SK-N-SH (cell line): ENCODE measurements at regions not wholly inside any gene's neighbourhood (a gene's known extent, or its start where the extent isn't known, plus 50 kb on each side); places are given as distances from the start of the nearest gene placed in this dataset.

Source experiments
- CTCF ChIA-PET: fragments of 300-600, 350-600 bp; formaldehyde crosslinking; extraction: SDS; loops from one replicate; lab custom pipeline; 2021; lab: Yijun Ruan, JAX
- POLR2A ChIA-PET: fragments of 350-600 bp; sonication (Branson Sonifier 250); formaldehyde crosslinking; extraction: SDS; loops from one replicate; lab custom pipeline; 2020; ENCODE audit warnings: antibody characterized with exemption, inconsistent platforms; lab: Yijun Ruan, JAX
- DNase-seq: peaks from one replicate; pipeline ENCODE4 v3.0.0; 2012
- H2AFZ ChIP-seq: fragments of 200-600 bp; sonication (generic); 2 replicates; pipeline ENCODE4 v1.8.1; 2016; ENCODE audit warnings: antibody characterized with exemption, mild to moderate bottlenecking, low read depth
- H3F3A ChIP-seq: fragments of 200-600 bp; sonication (generic); replicated peaks from 2 replicates; pipeline ENCODE3; 2016; ENCODE audit warnings: antibody characterized with exemption, mild to moderate bottlenecking; ENCODE audit not compliant: insufficient read depth
- H3K27ac ChIP-seq, 2 experiments: fragments of 200-500 bp in 1 of 2; fragments of 200-600 bp in 1 of 2; sonication (Bioruptor generic) in 1 of 2; sonication (generic), shearing (Covaris generic) in 1 of 2; 2 replicates each; pipeline versions ENCODE4 v1.5.1 to v1.6.1; 2014 to 2016; ENCODE audit warnings: low read depth in 2 of 2, inconsistent platforms in 1 of 2, low read length in 1 of 2, mild to moderate bottlenecking in 1 of 2, mixed read lengths in 1 of 2
- H3K27me3 ChIP-seq: fragments of 200-600 bp; sonication (generic), shearing (Covaris generic); 2 replicates; pipeline ENCODE4 v1.6.1; 2016; ENCODE audit warnings: mixed run types; ENCODE audit not compliant: insufficient read depth
- H3K36me3 ChIP-seq, 2 experiments: fragments of 200-500 bp in 1 of 2; fragments of 200-600 bp in 1 of 2; sonication (Bioruptor generic) in 1 of 2; sonication (generic) in 1 of 2; replicated peaks in 1 of 2; 2 replicates each; pipeline versions ENCODE3 to v1.5.1; 2014 to 2016; ENCODE audit warnings: low read length in 1 of 2, mild to moderate bottlenecking in 1 of 2; ENCODE audit not compliant: insufficient read depth in 2 of 2, control insufficient read depth in 1 of 2
- H3K4me1 ChIP-seq, 2 experiments: fragments of 200-500 bp in 1 of 2; fragments of 200-600 bp in 1 of 2; sonication (Bioruptor generic) in 1 of 2; sonication (generic), shearing (Covaris generic) in 1 of 2; 2 replicates each; pipeline versions ENCODE4 v1.5.1 to v1.6.1; 2014 to 2016; ENCODE audit warnings: low read depth in 1 of 2, low read length in 1 of 2, mixed run types in 1 of 2; ENCODE audit not compliant: insufficient read depth in 2 of 2, control insufficient read depth in 1 of 2
- H3K4me2 ChIP-seq: fragments of 200-600 bp; sonication (generic), shearing (Covaris generic); 2 replicates; pipeline ENCODE4 v1.6.1; 2017; ENCODE audit warnings: mixed run types
- H3K4me3 ChIP-seq, 2 experiments: fragments of 200-500 bp in 1 of 2; fragments of 200-600 bp in 1 of 2; sonication (Bioruptor generic) in 1 of 2; sonication (generic), shearing (Covaris generic) in 1 of 2; 2 replicates each; pipeline versions ENCODE4 v1.5.1 to v1.8.1; 2014 to 2016; ENCODE audit warnings: low read depth in 2 of 2, inconsistent platforms in 1 of 2, low read length in 1 of 2, mild to moderate bottlenecking in 1 of 2, mixed read lengths in 1 of 2, moderate library complexity in 1 of 2
- H3K79me2 ChIP-seq: fragments of 200-600 bp; sonication (generic); 2 replicates; pipeline ENCODE4 v1.8.1; 2017; ENCODE audit warnings: mild to moderate bottlenecking; ENCODE audit not compliant: insufficient read depth
- H3K9ac ChIP-seq: fragments of 200-600 bp; sonication (generic); 2 replicates; pipeline ENCODE4 v1.6.1; 2017; ENCODE audit warnings: mixed run types
- H3K9me2 ChIP-seq: fragments of 200-600 bp; sonication (generic); 2 replicates; pipeline ENCODE4 v1.6.1; 2017; ENCODE audit warnings: mixed run types
- H3K9me3 ChIP-seq: fragments of 200-600 bp; sonication (generic); 2 replicates; pipeline ENCODE4 v1.6.1; 2017; ENCODE audit warnings: mixed run types, mild to moderate bottlenecking, moderate library complexity
- H4K20me1 ChIP-seq: fragments of 200-600 bp; sonication (generic); 2 replicates; pipeline ENCODE4 v1.6.1; 2017; ENCODE audit warnings: mild to moderate bottlenecking, mixed run types; ENCODE audit not compliant: insufficient read depth
- CHD2 ChIP-seq: fragments of 150-350 bp; IDR thresholded peaks from 2 replicates; pipeline ENCODE4 v1.6.1; 2018; ENCODE audit warnings: low read length; ENCODE audit not compliant: partially characterized antibody
- CTCF ChIP-seq: fragments of 200-600 bp; sonication (generic); IDR thresholded peaks from 2 replicates; pipeline ENCODE4 v1.6.1; 2017; ENCODE audit warnings: antibody characterized with exemption, mild to moderate bottlenecking, moderate library complexity
- ELF1 ChIP-seq: IDR thresholded peaks from 2 replicates; pipeline ENCODE4 v1.4.0; 2012
- EZH2phosphoT487 ChIP-seq: fragments of 200-600 bp; sonication (generic); IDR thresholded peaks from 2 replicates; pipeline ENCODE4 v1.6.1; 2017; ENCODE audit warnings: low read depth, mixed run types, mild to moderate bottlenecking, antibody characterized with exemption, moderate library complexity, borderline replicate concordance
- FOSL2 ChIP-seq: IDR thresholded peaks from 2 replicates; pipeline ENCODE4 v1.4.0; 2012; ENCODE audit warnings: low read depth, mild to moderate bottlenecking, moderate library complexity, borderline replicate concordance
- FOXJ3 ChIP-seq: sonication (generic); formaldehyde crosslinking; IDR thresholded peaks from 2 replicates; pipeline ENCODE4 v1.5.1; 2020; ENCODE audit warnings: mild to moderate bottlenecking, missing genetic modification reagents
- FOXM1 ChIP-seq: IDR thresholded peaks from 2 replicates; pipeline ENCODE4 v1.4.0; 2012; ENCODE audit warnings: low read depth, mild to moderate bottlenecking
- IRF3 ChIP-seq: fragments of 150-350 bp; IDR thresholded peaks from 2 replicates; pipeline ENCODE4 v1.6.1; 2016; ENCODE audit warnings: mild to moderate bottlenecking, low read depth, low read length
- MAX ChIP-seq: IDR thresholded peaks from 2 replicates; pipeline ENCODE4 v1.4.0; 2012; ENCODE audit warnings: low read depth
- NRF1 ChIP-seq: IDR thresholded peaks from 2 replicates; pipeline ENCODE4 v1.6.1; 2012; ENCODE audit warnings: low read depth, mild to moderate bottlenecking, low read length
- PBX3 ChIP-seq: IDR thresholded peaks from 2 replicates; pipeline ENCODE4; 2012
- RAD21 ChIP-seq: IDR thresholded peaks from 2 replicates; pipeline ENCODE4 v1.6.1; 2012; ENCODE audit warnings: mild to moderate bottlenecking, low read length
- RFX5 ChIP-seq: IDR thresholded peaks from 2 replicates; pipeline ENCODE4 v1.6.1; 2012; ENCODE audit warnings: mild to moderate bottlenecking, improper control_type of control experiment, low read length
- SMC3 ChIP-seq: IDR thresholded peaks from 2 replicates; pipeline ENCODE4 v1.6.1; 2012; ENCODE audit warnings: low read depth, low read length, improper control_type of control experiment
- TAF1 ChIP-seq: IDR thresholded peaks from 2 replicates; pipeline ENCODE4 v1.6.1; 2012; ENCODE audit warnings: low read depth, mild to moderate bottlenecking, low read length, moderate library complexity, borderline replicate concordance
- TEAD4 ChIP-seq: IDR thresholded peaks from 2 replicates; pipeline ENCODE4 v1.4.0; 2012; ENCODE audit warnings: mild to moderate bottlenecking, borderline replicate concordance; ENCODE audit not compliant: insufficient read depth
- USF1 ChIP-seq: IDR thresholded peaks from 2 replicates; pipeline ENCODE4 v1.4.0; 2012; ENCODE audit warnings: low read depth, borderline replicate concordance
- USF2 ChIP-seq: fragments of 150-350 bp; IDR thresholded peaks from 2 replicates; pipeline ENCODE4 v1.6.1; 2017; ENCODE audit warnings: antibody characterized with exemption, low read length, low read depth, borderline replicate concordance
- ZBTB33 ChIP-seq: IDR thresholded peaks from 2 replicates; pipeline ENCODE4 v1.4.0; 2012; ENCODE audit warnings: low read depth, borderline replicate concordance
- WGBS: methylation state at CpG from one replicate; pipeline ENCODE4 v1.1.6; 2017; ENCODE audit warnings: low lambda C conversion rate; 5-methylcytosine and 5-hydroxymethylcytosine counted together

GRCh38 chr2:189293164-189293563 is 113.6 kb upstream of the COL5A2 start:
- Histone ChIP-seq H4K20me1 (no peaks in the 10 kb centered on the region), H3K36me3 (peaks cover 0 to 13% of the 10 kb centered on the region in 2 experiments), H3K4me1 (peaks cover 0 to 6% of the 10 kb centered on the region in 2 experiments; a peak in 1 of 4 replicates), H3K27me3 (no peaks in the 10 kb centered on the region), H3F3A (peaks cover 37% of the 10 kb centered on the region), H3K9ac (no peak overlapping the region), H2AFZ (no peak overlapping the region), H3K9me2 (no peaks in the 10 kb centered on the region), H3K4me3 (no peak overlapping the region), H3K79me2 (no peaks in the 10 kb centered on the region; the same call in 1 of the 2 replicates), H3K4me2 (no peak overlapping the region), H3K27ac (no peak overlapping the region), H3K9me3 (peaks cover 5% of the 10 kb centered on the region; the same call in 1 of the 2 replicates)
- ChIA-PET CTCF (interaction anchor here (0.8 kb wide), 1 partner anchor 199 kb away, joined by 4 read pairs; no protein-coding TSS in a partner anchor), POLR2A (no interaction called here)
- TF ChIP-seq RFX5 (no peak), RAD21 (no peak)
- 90% methylated on average over 3 of the region's 3 CpGs for WGBS
- DNase-seq: no peak

- POLR2A ChIA-PET: no interaction called here
- Histone ChIP-seq H3K79me2 (no peaks in the 10 kb centered on the region; the same call in 1 of the 2 replicates), H3K27ac (peak overlapping the region; percentile 75 to 79; a peak in 3 of 4 replicates), H2AFZ (peak overlapping the region; percentile 50; the same call in 1 of the 2 replicates), H3K36me3 (no peaks in the 10 kb centered on the region), H3K9me3 (peaks cover 5% of the 10 kb centered on the region; the same call in 1 of the 2 replicates), H3K4me2 (peak overlapping the region; percentile 34; the same call in 1 of the 2 replicates), H3K4me1 (peaks cover 0 to 13% of the 10 kb centered on the region in 2 experiments; a peak in 1 of 4 replicates), H3K9ac (peak overlapping the region; percentile 29; the same call in 1 of the 2 replicates), H3K27me3 (no peaks in the 10 kb centered on the region), H3K4me3 (no peak overlapping the region), H3F3A (peaks cover 21% of the 10 kb centered on the region), H4K20me1 (no peaks in the 10 kb centered on the region), H3K9me2 (no peaks in the 10 kb centered on the region)
- CTCF ChIA-PET: interaction anchor here (1.9 kb wide), 1 partner anchor 10 kb away, joined by 7 read pairs; no protein-coding TSS in a partner anchor
- DNase-seq: no peak
- no peak for TF ChIP-seq USF1
- no peak for TF ChIP-seq SMC3
- TF ChIP-seq RAD21: no peak
- TF ChIP-seq EZH2phosphoT487: no peak
- no peak for TF ChIP-seq CHD2
- TF ChIP-seq ELF1: no peak
- TF ChIP-seq ZBTB33: no peak
- TF ChIP-seq MAX: no peak
- TF ChIP-seq NRF1: no peak
- TF ChIP-seq FOSL2: peak; percentile 20; the same call in 1 of the 2 replicates
- TF ChIP-seq TEAD4: peak; percentile 43; the same call in 1 of the 2 replicates
- TF ChIP-seq CTCF: no peak
- peak; percentile 14; the same call in 1 of the 2 replicates for TF ChIP-seq PBX3
- no peak for TF ChIP-seq FOXJ3 (CRISPR knock-in tag)
- TF ChIP-seq TAF1: no peak
- TF ChIP-seq IRF3: no peak
- TF ChIP-seq RFX5: no peak
- TF ChIP-seq FOXM1: no peak
- no peak for TF ChIP-seq USF2
Observed at GRCh38 chr2:189297446-189297845, 117.9 kb upstream of the COL5A2 start.
